BE2C (cell line): ENCODE measurements at regions not wholly inside any gene's neighbourhood (a gene's known extent, or its start where the extent isn't known, plus 50 kb on each side); places are given as distances from the start of the nearest gene placed in this dataset.
"Not testable (repeated sequence)": the region's sequence is repeated elsewhere in the genome, so short reads cannot be mapped to it uniquely, and the experiment has no call there.

ENCODE experiments used
- DNase-seq: peaks from one replicate; pipeline ENCODE4 v3.0.0-alpha.2; 2020
- H3K27me3 ChIP-seq: fragments of 250-450 bp; sonication (Bioruptor Pico); 2 replicates; pipeline ENCODE4 v1.5.1; 2020; ENCODE audit warnings: mild to moderate bottlenecking
- H3K36me3 ChIP-seq: fragments of 250-450 bp; sonication (Bioruptor Pico); 2 replicates; pipeline ENCODE4 v1.5.1; 2020; ENCODE audit warnings: mild to moderate bottlenecking
- H3K4me1 ChIP-seq: fragments of 250-450 bp; sonication (Bioruptor Pico); 2 replicates; pipeline ENCODE4 v1.5.1; 2020
- H3K4me3 ChIP-seq: 2 replicates; pipeline ENCODE4 v1.5.1; 2011; ENCODE audit warnings: low read depth, low read length
- H3K9me3 ChIP-seq: fragments of 250-450 bp; sonication (Bioruptor Pico); 2 replicates; pipeline ENCODE4 v1.5.1; 2020
- TF ChIP-seq, protein P1 (sequence below): IDR thresholded peaks from 2 replicates; pipeline ENCODE4 v1.5.1; 2012; ENCODE audit warnings: mild to moderate bottlenecking, low read depth, low read length

GRCh38 chr12:19666070-19666469, 226.8 kb downstream of the AEBP2 start:
- H3K4me1 ChIP-seq, result no peaks in the 10 kb centered on the region
- TF ChIP-seq, protein P1, sequence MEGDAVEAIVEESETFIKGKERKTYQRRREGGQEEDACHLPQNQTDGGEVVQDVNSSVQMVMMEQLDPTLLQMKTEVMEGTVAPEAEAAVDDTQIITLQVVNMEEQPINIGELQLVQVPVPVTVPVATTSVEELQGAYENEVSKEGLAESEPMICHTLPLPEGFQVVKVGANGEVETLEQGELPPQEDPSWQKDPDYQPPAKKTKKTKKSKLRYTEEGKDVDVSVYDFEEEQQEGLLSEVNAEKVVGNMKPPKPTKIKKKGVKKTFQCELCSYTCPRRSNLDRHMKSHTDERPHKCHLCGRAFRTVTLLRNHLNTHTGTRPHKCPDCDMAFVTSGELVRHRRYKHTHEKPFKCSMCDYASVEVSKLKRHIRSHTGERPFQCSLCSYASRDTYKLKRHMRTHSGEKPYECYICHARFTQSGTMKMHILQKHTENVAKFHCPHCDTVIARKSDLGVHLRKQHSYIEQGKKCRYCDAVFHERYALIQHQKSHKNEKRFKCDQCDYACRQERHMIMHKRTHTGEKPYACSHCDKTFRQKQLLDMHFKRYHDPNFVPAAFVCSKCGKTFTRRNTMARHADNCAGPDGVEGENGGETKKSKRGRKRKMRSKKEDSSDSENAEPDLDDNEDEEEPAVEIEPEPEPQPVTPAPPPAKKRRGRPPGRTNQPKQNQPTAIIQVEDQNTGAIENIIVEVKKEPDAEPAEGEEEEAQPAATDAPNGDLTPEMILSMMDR, result no peak
- no peaks in the 10 kb centered on the region for H3K27me3 ChIP-seq
- H3K4me3 ChIP-seq, result no peak overlapping the region
- H3K9me3 ChIP-seq, result no peaks in the 10 kb centered on the region
- no peaks in the 10 kb centered on the region for H3K36me3 ChIP-seq
- no peak for DNase-seq

DNA sequence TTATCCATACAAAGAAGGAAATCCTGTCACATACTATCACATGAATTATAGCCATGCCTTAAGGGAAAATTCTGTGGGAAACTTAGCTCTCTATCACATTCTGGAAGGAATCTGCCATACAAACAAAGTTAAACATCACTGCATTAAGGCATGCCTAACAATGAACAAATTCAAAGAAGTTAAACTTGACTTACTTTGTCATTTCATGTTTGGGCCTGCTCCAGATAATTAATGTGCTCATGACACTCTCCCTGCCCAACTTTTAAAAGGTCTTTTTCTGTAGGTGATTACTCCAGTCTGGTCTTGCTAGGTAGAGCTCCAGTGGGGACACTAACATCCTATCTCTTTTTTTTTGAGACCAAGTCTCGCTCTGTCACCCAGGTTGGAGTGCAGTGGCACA, 230.5 kb downstream of the AEBP2 start:
- TF ChIP-seq, protein P1, result no peak
- Histone ChIP-seq H3K36me3 (no peaks in the 10 kb centered on the region), H3K4me3 (no peak overlapping the region), H3K27me3 (no peaks in the 10 kb centered on the region), H3K4me1 (no peaks in the 10 kb centered on the region), H3K9me3 (no peaks in the 10 kb centered on the region)
- no peak for DNase-seq

DNA sequence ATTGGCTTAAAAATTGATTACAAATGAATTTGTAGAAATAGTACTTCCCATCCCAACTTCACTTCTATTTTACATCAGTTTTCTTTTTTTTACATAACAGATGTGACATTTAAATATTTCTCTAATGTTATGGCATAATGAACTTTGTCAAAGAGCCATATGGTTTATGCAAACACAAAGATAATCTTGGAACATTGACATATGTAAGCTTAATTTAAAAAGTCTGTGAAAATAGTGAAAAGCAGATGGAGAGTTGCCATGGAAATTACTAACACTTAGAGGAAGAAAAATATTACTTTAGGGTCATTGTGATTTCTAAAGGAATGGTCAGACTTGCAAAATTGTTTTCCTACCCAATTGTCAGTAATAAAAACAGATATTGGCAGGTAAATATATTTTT, 232.4 kb downstream of the AEBP2 start:
- TF ChIP-seq, protein P1, result no peak
- H3K36me3 ChIP-seq, result no peaks in the 10 kb centered on the region
- H3K9me3 ChIP-seq, result no peaks in the 10 kb centered on the region
- no peak for DNase-seq
- no peaks in the 10 kb centered on the region for H3K27me3 ChIP-seq
- no peak overlapping the region for H3K4me3 ChIP-seq
- H3K4me1 ChIP-seq, result no peaks in the 10 kb centered on the region

DNA sequence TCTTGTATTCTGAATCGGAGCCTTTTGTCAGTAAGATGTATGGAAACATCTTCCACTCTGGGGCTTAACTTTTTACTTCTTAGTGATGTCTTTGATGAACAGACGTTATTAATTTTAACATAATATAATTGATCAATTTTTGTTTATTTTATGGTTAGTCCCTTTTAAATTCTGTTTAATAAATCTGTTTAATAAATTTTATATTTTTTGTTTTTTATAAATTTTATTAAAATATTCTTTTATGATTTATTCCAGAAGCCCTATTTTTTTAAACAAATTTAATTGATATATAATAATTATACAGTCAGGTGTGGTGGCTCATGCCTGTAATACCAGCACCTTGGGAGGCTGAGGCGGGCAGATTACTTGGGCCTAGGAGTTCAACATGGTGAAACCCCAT, 235.1 kb downstream of the AEBP2 start:
- Histone ChIP-seq H3K36me3 (no peaks in the 10 kb centered on the region), H3K4me1 (no peaks in the 10 kb centered on the region), H3K9me3 (no peaks in the 10 kb centered on the region), H3K27me3 (no peaks in the 10 kb centered on the region), H3K4me3 (no peak overlapping the region)
- TF ChIP-seq, protein P1, result no peak
- no peak for DNase-seq

- Histone ChIP-seq H3K36me3 (no peaks in the 10 kb centered on the region), H3K9me3 (no peaks in the 10 kb centered on the region), H3K27me3 (no peaks in the 10 kb centered on the region), H3K4me1 (no peaks in the 10 kb centered on the region), H3K4me3 (no peak overlapping the region)
- no peak for DNase-seq
- TF ChIP-seq, protein P1, result no peak
Observed at GRCh38 chr12:19675361-19675760, 236.1 kb downstream of the AEBP2 start.

DNA sequence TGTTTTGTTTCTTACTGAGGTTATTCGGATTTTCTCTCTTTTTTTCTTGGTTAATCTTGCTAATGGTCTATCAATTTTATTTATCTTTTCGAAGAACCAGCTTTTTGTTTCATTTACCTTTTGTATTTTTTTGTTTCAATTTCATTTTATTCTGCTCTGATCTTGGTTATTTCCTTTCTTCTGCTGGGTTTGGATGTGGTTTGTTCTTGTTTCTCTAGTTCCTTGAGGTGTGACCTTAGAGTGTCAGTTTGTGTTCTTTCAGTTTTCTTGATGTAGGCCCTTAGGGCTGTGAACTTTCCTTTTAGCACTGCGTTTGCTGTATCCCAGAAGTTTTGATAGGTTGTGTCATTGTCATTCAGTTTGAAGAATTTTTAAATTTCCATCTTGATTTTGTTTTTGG, 239.2 kb downstream of the AEBP2 start:
- not testable (repeated sequence) for H3K9me3 ChIP-seq, DNase-seq

GRCh38 chr12:19681007-19681406, 241.7 kb downstream of the AEBP2 start:
- H3K36me3 ChIP-seq, result no peaks in the 10 kb centered on the region
- H3K27me3 ChIP-seq, result no peaks in the 10 kb centered on the region
- peak; percentile 23 for DNase-seq
- TF ChIP-seq, protein P1, result no peak
- H3K9me3 ChIP-seq, result no peaks in the 10 kb centered on the region
- H3K4me1 ChIP-seq, result peaks cover 5% of the 10 kb centered on the region
- no peak overlapping the region for H3K4me3 ChIP-seq

More for the DNA sequence above, 239.2 kb downstream of the AEBP2 start:
- H3K27me3 ChIP-seq, H3K4me3 ChIP-seq, H3K4me1 ChIP-seq, H3K36me3 ChIP-seq: not testable (repeated sequence)
